ENCODE measurements at regions not wholly inside any gene's neighbourhood (a gene's known extent, or its start where the extent isn't known, plus 50 kb on each side); places are given as distances from the start of the nearest gene placed in this dataset.

- TF ChIP-seq CTCF (optimal IDR thresholded peaks at IDR 0.05 in 1 of 3, IDR thresholded peaks at IDR 0.05 in 1 of 3, conservative IDR thresholded peaks at IDR 0.05 in 1 of 3; ENCODE audit: extremely low read depth in 1 of 3, insufficient read depth in 2 of 3, low read length in 3 of 3) (peak in 1 of 3 experiments; percentile 51), EZH2 (IDR thresholded peaks at IDR 0.05; ENCODE audit: low read length) (no peak)
Measured at GRCh38 chr10:4205113-4205512, 420.1 kb upstream of the KLF6 start.

Data from keratinocyte (primary cell).